ENCODE measurements at regions not wholly inside any gene's neighbourhood (a gene's known extent, or its start where the extent isn't known, plus 50 kb on each side); places are given as distances from the start of the nearest gene placed in this dataset.

GRCh38 chr1:193498088-193498655 is 311.8 kb upstream of the B3GALT2 start:
- no peak for TF ChIP-seq CTCF (IDR thresholded peaks at IDR 0.05)
- Histone ChIP-seq H3K4me3 (no peak overlapping the region), H3K4me1 (no peaks in the 10 kb centered on the region), H3K36me3 (no peaks in the 10 kb centered on the region), H3K9me3 (no peaks in the 10 kb centered on the region), H3K27ac (no peak overlapping the region), H3K27me3 (no peaks in the 10 kb centered on the region)
- intact Hi-C loops (cut with DNase I; ENCODE audit: low total_unique reads): no loop called here
- DNase-seq: no peak

GRCh38 chr1:193494368-193494767 is 308.0 kb upstream of the B3GALT2 start:
- no peaks in the 10 kb centered on the region for H3K36me3 ChIP-seq
- peaks cover 0 to 15% (median 9%) of the 10 kb centered on the region in 3 donors for H3K9me3 ChIP-seq
- no peak overlapping the region for H3K27ac ChIP-seq
- DNase-seq: no peak
- H3K4me1 ChIP-seq: no peaks in the 10 kb centered on the region
- intact Hi-C loops (cut with DNase I; ENCODE audit: low total_unique reads): no loop called here
- no peak for TF ChIP-seq CTCF (IDR thresholded peaks at IDR 0.05)
- no peaks in the 10 kb centered on the region for H3K27me3 ChIP-seq
- no peak overlapping the region for H3K4me3 ChIP-seq

- H3K4me3 ChIP-seq: no peak overlapping the region
- H3K27me3 ChIP-seq: no peaks in the 10 kb centered on the region
- no peaks in the 10 kb centered on the region for H3K4me1 ChIP-seq
- no peak for TF ChIP-seq CTCF (IDR thresholded peaks at IDR 0.05)
- no peak overlapping the region for H3K27ac ChIP-seq
- DNase-seq: no peak
- H3K36me3 ChIP-seq: no peaks in the 10 kb centered on the region
- intact Hi-C loops (cut with DNase I; ENCODE audit: low total_unique reads): no loop called here
- H3K9me3 ChIP-seq: peaks cover 0 to 28% (median 14%) of the 10 kb centered on the region in 3 donors
Observed at GRCh38 chr1:193489191-193489590, 302.8 kb upstream of the B3GALT2 start.

- Histone ChIP-seq H3K27ac (no peak overlapping the region), H3K36me3 (no peaks in the 10 kb centered on the region), H3K4me1 (no peaks in the 10 kb centered on the region), H3K4me3 (no peak overlapping the region), H3K27me3 (no peaks in the 10 kb centered on the region), H3K9me3 (peaks cover 0 to 28% (median 14%) of the 10 kb centered on the region in 3 donors)
- intact Hi-C loops (cut with DNase I; ENCODE audit: low total_unique reads): no loop called here
- DNase-seq: no peak
- no peak for TF ChIP-seq CTCF (IDR thresholded peaks at IDR 0.05)
Observed at GRCh38 chr1:193487722-193488121, 301.3 kb upstream of the B3GALT2 start.

GRCh38 chr1:193486671-193487229 is 300.3 kb upstream of the B3GALT2 start:
- no peak for DNase-seq
- H3K27me3 ChIP-seq: no peaks in the 10 kb centered on the region
- TF ChIP-seq CTCF (IDR thresholded peaks at IDR 0.05): no peak
- no peaks in the 10 kb centered on the region for H3K4me1 ChIP-seq
- intact Hi-C loops (cut with DNase I; ENCODE audit: low total_unique reads): no loop called here
- H3K4me3 ChIP-seq: no peak overlapping the region
- peaks cover 0 to 28% (median 12%) of the 10 kb centered on the region in 3 donors for H3K9me3 ChIP-seq
- no peak overlapping the region for H3K27ac ChIP-seq
- no peaks in the 10 kb centered on the region for H3K36me3 ChIP-seq

Measured in tibial artery (tissue), 4 donors.